Body of pancreas (tissue), 4 donors: ENCODE measurements at regions not wholly inside any gene's neighbourhood (a gene's known extent, or its start where the extent isn't known, plus 50 kb on each side); places are given as distances from the start of the nearest gene placed in this dataset.

Experiments
- POLR2A ChIP-seq, 3 donors: fragments of 450-650 bp; IDR thresholded peaks; one replicate each; pipeline ENCODE4 v1.6.1; 2016; ENCODE audit warnings: antibody characterized with exemption in 3 of 3, mild to moderate bottlenecking in 2 of 3
- TF ChIP-seq, protein P1 (sequence below), 7 experiments: fragments of 450-650 bp in 4 of 7; fragments of 200-600 bp in 3 of 7; sonication (generic) in 3 of 7; IDR thresholded peaks; one replicate each; pipeline ENCODE4 v1.5.1; 2016 to 2019; ENCODE audit warnings: antibody characterized with exemption in 7 of 7

DNA sequence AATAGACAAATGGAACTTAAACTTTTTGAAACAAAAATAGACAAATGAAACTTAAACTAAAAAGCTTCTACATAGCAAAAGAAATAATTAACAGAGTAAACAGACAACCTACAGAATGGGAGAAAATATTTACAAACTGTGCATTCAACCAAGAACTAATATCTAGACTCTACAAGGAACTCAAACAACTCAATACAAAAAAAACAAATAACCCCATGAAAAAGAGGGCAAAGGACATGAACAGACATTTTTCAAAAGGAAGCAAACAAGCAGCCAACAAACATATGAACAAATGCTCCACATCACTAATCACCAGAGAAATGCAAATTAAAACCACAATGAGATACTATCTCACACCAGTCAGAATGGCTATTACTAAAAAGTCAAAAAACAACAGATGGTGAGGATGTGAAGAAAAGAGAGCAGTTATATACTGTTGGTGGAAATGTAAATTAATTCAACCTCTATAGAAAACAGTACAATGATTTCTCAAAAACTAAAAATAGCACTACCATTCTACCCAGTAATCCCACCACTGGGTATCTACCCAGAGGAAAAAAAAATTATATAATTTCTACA lies 170.8 kb upstream of the RGMB start:
- TF ChIP-seq, protein P1, sequence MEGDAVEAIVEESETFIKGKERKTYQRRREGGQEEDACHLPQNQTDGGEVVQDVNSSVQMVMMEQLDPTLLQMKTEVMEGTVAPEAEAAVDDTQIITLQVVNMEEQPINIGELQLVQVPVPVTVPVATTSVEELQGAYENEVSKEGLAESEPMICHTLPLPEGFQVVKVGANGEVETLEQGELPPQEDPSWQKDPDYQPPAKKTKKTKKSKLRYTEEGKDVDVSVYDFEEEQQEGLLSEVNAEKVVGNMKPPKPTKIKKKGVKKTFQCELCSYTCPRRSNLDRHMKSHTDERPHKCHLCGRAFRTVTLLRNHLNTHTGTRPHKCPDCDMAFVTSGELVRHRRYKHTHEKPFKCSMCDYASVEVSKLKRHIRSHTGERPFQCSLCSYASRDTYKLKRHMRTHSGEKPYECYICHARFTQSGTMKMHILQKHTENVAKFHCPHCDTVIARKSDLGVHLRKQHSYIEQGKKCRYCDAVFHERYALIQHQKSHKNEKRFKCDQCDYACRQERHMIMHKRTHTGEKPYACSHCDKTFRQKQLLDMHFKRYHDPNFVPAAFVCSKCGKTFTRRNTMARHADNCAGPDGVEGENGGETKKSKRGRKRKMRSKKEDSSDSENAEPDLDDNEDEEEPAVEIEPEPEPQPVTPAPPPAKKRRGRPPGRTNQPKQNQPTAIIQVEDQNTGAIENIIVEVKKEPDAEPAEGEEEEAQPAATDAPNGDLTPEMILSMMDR (IDR thresholded peaks at IDR 0.05) = no peak
- no peak for TF ChIP-seq POLR2A (IDR thresholded peaks at IDR 0.05)
